Panc1 (cell line): ENCODE measurements at regions not wholly inside any gene's neighbourhood (a gene's known extent, or its start where the extent isn't known, plus 50 kb on each side); places are given as distances from the start of the nearest gene placed in this dataset.

Source experiments
- CTCF ChIP-seq: fragments of 450-650 bp; IDR thresholded peaks from 2 replicates; pipeline ENCODE4 v1.5.1; 2017; ENCODE audit warnings: mild to moderate bottlenecking
- TCF7L2 ChIP-seq: IDR thresholded peaks from 2 replicates; pipeline ENCODE4 v1.6.1; 2011; ENCODE audit warnings: mild to moderate bottlenecking, low read depth, low read length, inconsistent platforms

- TF ChIP-seq CTCF (no peak), TCF7L2 (no peak)
Measured at GRCh38 chr6:139577763-139578604, 203.5 kb upstream of the CITED2 start.
